SK-N-SH (cell line): ENCODE measurements at regions not wholly inside any gene's neighbourhood (a gene's known extent, or its start where the extent isn't known, plus 50 kb on each side); places are given as distances from the start of the nearest gene placed in this dataset.

Source experiments
- CTCF ChIA-PET: fragments of 300-600, 350-600 bp; formaldehyde crosslinking; extraction: SDS; loops from one replicate; lab custom pipeline; 2021; lab: Yijun Ruan, JAX
- POLR2A ChIA-PET: fragments of 350-600 bp; sonication (Branson Sonifier 250); formaldehyde crosslinking; extraction: SDS; loops from one replicate; lab custom pipeline; 2020; ENCODE audit warnings: antibody characterized with exemption, inconsistent platforms; lab: Yijun Ruan, JAX
- DNase-seq: peaks from one replicate; pipeline ENCODE4 v3.0.0; 2012
- H2AFZ ChIP-seq: fragments of 200-600 bp; sonication (generic); 2 replicates; pipeline ENCODE4 v1.8.1; 2016; ENCODE audit warnings: antibody characterized with exemption, mild to moderate bottlenecking, low read depth
- H3F3A ChIP-seq: fragments of 200-600 bp; sonication (generic); replicated peaks from 2 replicates; pipeline ENCODE3; 2016; ENCODE audit warnings: antibody characterized with exemption, mild to moderate bottlenecking; ENCODE audit not compliant: insufficient read depth
- H3K27ac ChIP-seq, 2 experiments: fragments of 200-500 bp in 1 of 2; fragments of 200-600 bp in 1 of 2; sonication (Bioruptor generic) in 1 of 2; sonication (generic), shearing (Covaris generic) in 1 of 2; 2 replicates each; pipeline versions ENCODE4 v1.5.1 to v1.6.1; 2014 to 2016; ENCODE audit warnings: low read depth in 2 of 2, inconsistent platforms in 1 of 2, low read length in 1 of 2, mild to moderate bottlenecking in 1 of 2, mixed read lengths in 1 of 2
- H3K27me3 ChIP-seq: fragments of 200-600 bp; sonication (generic), shearing (Covaris generic); 2 replicates; pipeline ENCODE4 v1.6.1; 2016; ENCODE audit warnings: mixed run types; ENCODE audit not compliant: insufficient read depth
- H3K36me3 ChIP-seq, 2 experiments: fragments of 200-500 bp in 1 of 2; fragments of 200-600 bp in 1 of 2; sonication (Bioruptor generic) in 1 of 2; sonication (generic) in 1 of 2; replicated peaks in 1 of 2; 2 replicates each; pipeline versions ENCODE3 to v1.5.1; 2014 to 2016; ENCODE audit warnings: low read length in 1 of 2, mild to moderate bottlenecking in 1 of 2; ENCODE audit not compliant: insufficient read depth in 2 of 2, control insufficient read depth in 1 of 2
- H3K4me1 ChIP-seq, 2 experiments: fragments of 200-500 bp in 1 of 2; fragments of 200-600 bp in 1 of 2; sonication (Bioruptor generic) in 1 of 2; sonication (generic), shearing (Covaris generic) in 1 of 2; 2 replicates each; pipeline versions ENCODE4 v1.5.1 to v1.6.1; 2014 to 2016; ENCODE audit warnings: low read depth in 1 of 2, low read length in 1 of 2, mixed run types in 1 of 2; ENCODE audit not compliant: insufficient read depth in 2 of 2, control insufficient read depth in 1 of 2
- H3K4me2 ChIP-seq: fragments of 200-600 bp; sonication (generic), shearing (Covaris generic); 2 replicates; pipeline ENCODE4 v1.6.1; 2017; ENCODE audit warnings: mixed run types
- H3K4me3 ChIP-seq, 2 experiments: fragments of 200-500 bp in 1 of 2; fragments of 200-600 bp in 1 of 2; sonication (Bioruptor generic) in 1 of 2; sonication (generic), shearing (Covaris generic) in 1 of 2; 2 replicates each; pipeline versions ENCODE4 v1.5.1 to v1.8.1; 2014 to 2016; ENCODE audit warnings: low read depth in 2 of 2, inconsistent platforms in 1 of 2, low read length in 1 of 2, mild to moderate bottlenecking in 1 of 2, mixed read lengths in 1 of 2, moderate library complexity in 1 of 2
- H3K79me2 ChIP-seq: fragments of 200-600 bp; sonication (generic); 2 replicates; pipeline ENCODE4 v1.8.1; 2017; ENCODE audit warnings: mild to moderate bottlenecking; ENCODE audit not compliant: insufficient read depth
- H3K9ac ChIP-seq: fragments of 200-600 bp; sonication (generic); 2 replicates; pipeline ENCODE4 v1.6.1; 2017; ENCODE audit warnings: mixed run types
- H3K9me2 ChIP-seq: fragments of 200-600 bp; sonication (generic); 2 replicates; pipeline ENCODE4 v1.6.1; 2017; ENCODE audit warnings: mixed run types
- H3K9me3 ChIP-seq: fragments of 200-600 bp; sonication (generic); 2 replicates; pipeline ENCODE4 v1.6.1; 2017; ENCODE audit warnings: mixed run types, mild to moderate bottlenecking, moderate library complexity
- H4K20me1 ChIP-seq: fragments of 200-600 bp; sonication (generic); 2 replicates; pipeline ENCODE4 v1.6.1; 2017; ENCODE audit warnings: mild to moderate bottlenecking, mixed run types; ENCODE audit not compliant: insufficient read depth
- CHD2 ChIP-seq: fragments of 150-350 bp; IDR thresholded peaks from 2 replicates; pipeline ENCODE4 v1.6.1; 2018; ENCODE audit warnings: low read length; ENCODE audit not compliant: partially characterized antibody
- CTCF ChIP-seq: fragments of 200-600 bp; sonication (generic); IDR thresholded peaks from 2 replicates; pipeline ENCODE4 v1.6.1; 2017; ENCODE audit warnings: antibody characterized with exemption, mild to moderate bottlenecking, moderate library complexity
- ELF1 ChIP-seq: IDR thresholded peaks from 2 replicates; pipeline ENCODE4 v1.4.0; 2012
- FOXJ3 ChIP-seq: sonication (generic); formaldehyde crosslinking; IDR thresholded peaks from 2 replicates; pipeline ENCODE4 v1.5.1; 2020; ENCODE audit warnings: mild to moderate bottlenecking, missing genetic modification reagents
- FOXM1 ChIP-seq: IDR thresholded peaks from 2 replicates; pipeline ENCODE4 v1.4.0; 2012; ENCODE audit warnings: low read depth, mild to moderate bottlenecking
- NRF1 ChIP-seq: IDR thresholded peaks from 2 replicates; pipeline ENCODE4 v1.6.1; 2012; ENCODE audit warnings: low read depth, mild to moderate bottlenecking, low read length
- PBX3 ChIP-seq: IDR thresholded peaks from 2 replicates; pipeline ENCODE4; 2012
- RCOR1 ChIP-seq: fragments of 150-350 bp; IDR thresholded peaks from 2 replicates; pipeline ENCODE4 v1.6.1; 2017; ENCODE audit warnings: antibody characterized with exemption, low read length
- SMC3 ChIP-seq: IDR thresholded peaks from 2 replicates; pipeline ENCODE4 v1.6.1; 2012; ENCODE audit warnings: low read depth, low read length, improper control_type of control experiment
- USF1 ChIP-seq: IDR thresholded peaks from 2 replicates; pipeline ENCODE4 v1.4.0; 2012; ENCODE audit warnings: low read depth, borderline replicate concordance
- ZBTB33 ChIP-seq: IDR thresholded peaks from 2 replicates; pipeline ENCODE4 v1.4.0; 2012; ENCODE audit warnings: low read depth, borderline replicate concordance
- WGBS: methylation state at CpG from one replicate; pipeline ENCODE4 v1.1.6; 2017; ENCODE audit warnings: low lambda C conversion rate; 5-methylcytosine and 5-hydroxymethylcytosine counted together

GRCh38 chr11:80592546-80592945 is 1151.7 kb upstream of the TENM4 start:
- DNase-seq: no peak
- ChIA-PET POLR2A (no interaction called here), CTCF (interaction anchor here (0.6 to 1.4 kb wide), 2 partner anchors 9 to 1359 kb away, joined by 3 read pairs; no protein-coding TSS in a partner anchor)
- WGBS: 42% methylated on average over 4 of the region's 4 CpGs
- no peaks in the 10 kb centered on the region for H3K9me3 ChIP-seq
- no peak overlapping the region for H3K27ac ChIP-seq
- H3K4me2 ChIP-seq: no peak overlapping the region
- no peaks in the 10 kb centered on the region for H3K9me2 ChIP-seq
- H2AFZ ChIP-seq: no peak overlapping the region
- no peak overlapping the region for H3K4me3 ChIP-seq
- no peak for TF ChIP-seq ZBTB33
- TF ChIP-seq FOXJ3 (CRISPR knock-in tag): no peak
- TF ChIP-seq PBX3: no peak
- no peak for TF ChIP-seq CTCF
- no peak for TF ChIP-seq CHD2
- TF ChIP-seq RCOR1: no peak
- no peak for TF ChIP-seq FOXM1
- no peaks in the 10 kb centered on the region for H3K36me3 ChIP-seq
- no peaks in the 10 kb centered on the region for H3K79me2 ChIP-seq
- peaks cover 0 to 9% of the 10 kb centered on the region in 2 experiments; a peak in 1 of 4 replicates for H3K4me1 ChIP-seq
- no peak overlapping the region for H3K9ac ChIP-seq
- no peaks in the 10 kb centered on the region for H3F3A ChIP-seq
- no peaks in the 10 kb centered on the region for H4K20me1 ChIP-seq
- no peaks in the 10 kb centered on the region for H3K27me3 ChIP-seq

GRCh38 chr11:80587906-80588305 is 1147.1 kb upstream of the TENM4 start:
- TF ChIP-seq NRF1: no peak
- TF ChIP-seq ELF1: no peak
- no peak for TF ChIP-seq ZBTB33
- TF ChIP-seq USF1: no peak
- TF ChIP-seq CHD2: no peak
- TF ChIP-seq CTCF: no peak
- no peak for TF ChIP-seq SMC3
- TF ChIP-seq, all 33 proteins: peak for 0
- Histone ChIP-seq H3K36me3 (no peaks in the 10 kb centered on the region), H3K4me1 (no peaks in the 10 kb centered on the region), H3K9me3 (no peaks in the 10 kb centered on the region), H2AFZ (no peak overlapping the region), H3K9ac (no peak overlapping the region), H3K9me2 (no peaks in the 10 kb centered on the region), H3F3A (no peaks in the 10 kb centered on the region), H3K27me3 (no peaks in the 10 kb centered on the region), H3K79me2 (no peaks in the 10 kb centered on the region), H3K4me3 (no peak overlapping the region), H3K4me2 (no peak overlapping the region), H3K27ac (no peak overlapping the region), H4K20me1 (no peaks in the 10 kb centered on the region)
- 31% methylated on average over 2 of the region's 2 CpGs for WGBS
- DNase-seq: no peak
- POLR2A ChIA-PET: no interaction called here
- CTCF ChIA-PET: interaction anchor here (0.5 to 1.4 kb wide), 2 partner anchors 14 to 95 kb away, joined by 3 to 4 read pairs; no protein-coding TSS in a partner anchor
